Esophagus squamous epithelium (tissue), 4 donors: ENCODE measurements at regions not wholly inside any gene's neighbourhood (a gene's known extent, or its start where the extent isn't known, plus 50 kb on each side); places are given as distances from the start of the nearest gene placed in this dataset.

Experiments
- CTCF ChIP-seq, 6 experiments: fragments of 450-650 bp in 4 of 6; fragments of 200-600 bp in 2 of 6; sonication (generic) in 2 of 6; IDR thresholded peaks; one replicate each; pipeline ENCODE4 v1.5.1; 2016 to 2019; ENCODE audit warnings: antibody characterized with exemption in 6 of 6, mild to moderate bottlenecking in 4 of 6, moderate library complexity in 4 of 6
- POLR2A ChIP-seq, 4 donors: fragments of 450-650 bp; IDR thresholded peaks; one replicate each; pipeline ENCODE4 v1.6.1; 2017; ENCODE audit warnings: antibody characterized with exemption in 4 of 4, mild to moderate bottlenecking in 4 of 4, moderate library complexity in 3 of 4

- TF ChIP-seq CTCF (IDR thresholded peaks at IDR 0.05): no peak
- TF ChIP-seq POLR2A (IDR thresholded peaks at IDR 0.05): no peak
Measured at GRCh38 chr3:22098021-22098420, 347.0 kb upstream of the ZNF385D start.
